Spleen (tissue), 7 donors: ENCODE measurements at regions not wholly inside any gene's neighbourhood (a gene's known extent, or its start where the extent isn't known, plus 50 kb on each side); places are given as distances from the start of the nearest gene placed in this dataset.

Experiments used
- CTCF ChIP-seq, 11 experiments: fragments of 200-600 bp in 7 of 11; fragments of 450-650 bp in 4 of 11; sonication (generic) in 4 of 11; IDR thresholded peaks in 8 of 11; conservative IDR thresholded peaks in 3 of 11; 1 replicate in 7 of 11; 2 replicates in 4 of 11; pipeline versions ENCODE4 v1.4.0 to v1.8.0; 2016 to 2021; ENCODE audit warnings: antibody characterized with exemption in 11 of 11, inconsistent platforms in 4 of 11, mild to moderate bottlenecking in 1 of 11
- POLR2AphosphoS5 ChIP-seq, 3 donors: sonication (generic); formaldehyde crosslinking; IDR thresholded peaks; one replicate each; pipeline ENCODE4 v1.5.1; 2017; ENCODE audit warnings: antibody characterized with exemption in 3 of 3
- donor health status: DM: no; HTN: no; CAD: no; lungs with moderate emphysema.
- donor health status: DM: no; HTN: no; CAD: no.
- donor health status: DM: no; HTN: no; CAD: no.

DNA sequence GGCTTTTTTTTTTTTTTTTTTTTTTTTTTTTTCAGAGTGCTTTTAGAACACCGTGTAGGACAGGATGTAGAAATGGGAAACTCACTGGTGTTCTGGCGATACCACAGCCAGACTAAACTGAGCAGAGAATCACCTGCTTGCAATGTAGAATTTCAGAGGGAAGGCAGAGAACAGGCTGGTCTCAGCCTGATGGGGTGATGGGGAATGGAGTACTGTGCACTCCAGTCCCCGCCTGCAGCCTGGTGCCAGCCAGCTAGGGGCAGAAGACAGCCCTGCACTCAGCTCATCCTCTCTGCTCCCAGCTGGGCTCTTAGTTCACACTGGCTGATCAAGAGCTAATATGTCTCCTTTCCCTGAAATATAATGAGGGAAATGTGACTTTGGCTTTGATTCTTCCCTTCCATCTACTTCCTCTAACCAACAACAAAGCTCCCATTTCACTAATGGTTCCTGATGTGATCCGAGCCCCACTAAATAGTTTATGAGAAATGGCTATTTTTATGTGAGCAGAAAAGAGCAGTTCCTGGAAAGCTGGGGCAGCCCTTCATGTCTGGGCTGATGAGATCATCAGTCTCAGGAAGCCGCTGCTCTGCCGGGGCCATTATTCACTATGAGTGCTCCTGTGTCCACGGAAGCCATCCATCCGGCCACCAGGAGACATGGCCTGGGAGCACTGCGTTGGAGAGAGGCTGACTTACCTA lies 209.7 kb downstream of the GADD45G start:
- TF ChIP-seq POLR2AphosphoS5 (IDR thresholded peaks at IDR 0.05) (peak in 1 of 3 donors; percentile 16), CTCF (IDR thresholded peaks at IDR 0.05 in 8 of 11, conservative IDR thresholded peaks at IDR 0.05 in 3 of 11) (no peak)
